ENCODE measurements at regions not wholly inside any gene's neighbourhood (a gene's known extent, or its start where the extent isn't known, plus 50 kb on each side); places are given as distances from the start of the nearest gene placed in this dataset.
"Not testable (repeated sequence)": the region's sequence is repeated elsewhere in the genome, so short reads cannot be mapped to it uniquely, and the experiment has no call there.

DNA sequence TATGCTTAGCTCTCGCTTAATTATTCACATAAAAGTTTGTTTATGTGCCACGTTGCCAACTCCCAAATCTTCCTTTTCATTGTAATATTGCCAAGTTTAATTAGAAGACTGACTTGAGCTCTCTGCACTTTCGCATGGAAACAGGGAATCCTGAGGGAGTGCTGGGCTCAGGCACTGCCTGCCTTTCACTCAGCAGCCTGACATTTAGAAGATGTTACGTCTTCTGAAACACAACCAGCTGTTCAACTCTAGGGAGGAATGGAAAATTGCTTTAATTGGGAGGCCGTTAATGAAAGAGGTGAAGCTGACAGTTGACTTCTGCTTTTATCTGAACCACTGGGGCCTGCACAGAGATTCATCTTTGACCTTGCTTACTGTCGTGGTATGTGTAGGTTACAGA is 77.4 kb upstream of the MTHFD1L start:
- Histone ChIP-seq H3K27me3 (ENCODE audit: control insufficient read depth, insufficient read depth, low read length, poor library complexity, severe bottlenecking) (no peaks in the 10 kb centered on the region), H3K27ac (ENCODE audit: insufficient read depth, low read depth, low read length, poor library complexity, severe bottlenecking) (no peak overlapping the region), H3K4me1 (ENCODE audit: control insufficient read depth, insufficient read depth, low read length) (no peaks in the 10 kb centered on the region), H3K4me3 (ENCODE audit: insufficient read depth, low read depth, low read length) (no peak overlapping the region), H3K9me3 (ENCODE audit: control insufficient read depth, low read length) (no peaks in the 10 kb centered on the region), H3K36me3 (ENCODE audit: control insufficient read depth, insufficient read depth, low read length) (no peaks in the 10 kb centered on the region)
- 89 to 93% methylated on average over 6 of the region's 6 CpGs for WGBS, 2 experiments

DNA sequence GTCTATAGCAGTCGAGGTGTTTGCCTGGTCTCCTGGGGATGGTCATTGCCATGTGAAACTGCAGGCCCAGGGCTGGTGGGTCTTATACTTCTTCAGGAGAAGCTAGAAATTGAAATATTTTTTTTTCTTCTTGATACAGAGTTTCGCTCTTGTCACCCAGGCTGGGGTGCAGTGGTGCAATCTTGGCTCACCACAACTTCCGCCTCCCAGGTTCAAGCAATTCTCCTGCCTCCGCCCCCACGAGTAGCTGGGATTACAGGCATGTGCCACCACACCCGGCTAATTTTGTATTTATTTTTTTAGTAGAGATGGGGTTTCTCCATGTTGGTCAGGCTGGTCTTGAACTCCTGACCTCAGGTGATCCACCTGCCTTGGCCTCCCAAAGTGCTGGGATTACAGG is 75.6 kb upstream of the MTHFD1L start:
- 88 to 92% methylated on average over 6 of the region's 6 CpGs for WGBS, 2 experiments
- not testable (repeated sequence) for H3K4me3 ChIP-seq (ENCODE audit: insufficient read depth, low read depth, low read length); H3K9me3 ChIP-seq (ENCODE audit: control insufficient read depth, low read length); H3K36me3 ChIP-seq (ENCODE audit: control insufficient read depth, insufficient read depth, low read length); H3K27ac ChIP-seq (ENCODE audit: insufficient read depth, low read depth, low read length, poor library complexity, severe bottlenecking); H3K27me3 ChIP-seq (ENCODE audit: control insufficient read depth, insufficient read depth, low read length, poor library complexity, severe bottlenecking); H3K4me1 ChIP-seq (ENCODE audit: control insufficient read depth, insufficient read depth, low read length)

DNA sequence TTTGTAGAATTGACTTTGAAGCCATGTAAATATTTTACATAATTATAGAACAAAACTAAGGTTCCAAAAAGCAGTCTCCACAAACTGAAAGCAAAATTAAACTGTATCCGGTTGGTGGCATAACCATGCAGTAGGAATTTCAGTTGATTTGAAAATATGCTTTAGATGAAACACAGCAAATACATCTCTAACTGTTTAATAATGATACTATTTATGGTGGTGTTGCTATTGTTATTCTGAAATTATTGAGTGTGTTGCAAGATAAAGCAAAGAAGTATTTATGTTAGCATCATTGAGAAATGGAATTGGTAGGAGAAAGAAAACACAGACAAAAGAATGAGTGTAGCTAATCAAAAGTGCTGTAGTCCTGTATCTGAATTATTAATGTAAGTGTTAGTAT is 73.8 kb upstream of the MTHFD1L start:
- Histone ChIP-seq H3K4me1 (ENCODE audit: control insufficient read depth, insufficient read depth, low read length) (no peaks in the 10 kb centered on the region), H3K4me3 (ENCODE audit: insufficient read depth, low read depth, low read length) (no peak overlapping the region), H3K36me3 (ENCODE audit: control insufficient read depth, insufficient read depth, low read length) (no peaks in the 10 kb centered on the region), H3K27me3 (ENCODE audit: control insufficient read depth, insufficient read depth, low read length, poor library complexity, severe bottlenecking) (no peaks in the 10 kb centered on the region), H3K27ac (ENCODE audit: insufficient read depth, low read depth, low read length, poor library complexity, severe bottlenecking) (no peak overlapping the region), H3K9me3 (ENCODE audit: control insufficient read depth, low read length) (no peaks in the 10 kb centered on the region)
- WGBS, 2 experiments = no CpG with 5 or more reads among the region's 1 CpG

GRCh38 chr6:150797949-150798348 is 67.6 kb upstream of the MTHFD1L start:
- no peaks in the 10 kb centered on the region for H3K36me3 ChIP-seq (ENCODE audit: control insufficient read depth, insufficient read depth, low read length)
- H3K27me3 ChIP-seq (ENCODE audit: control insufficient read depth, insufficient read depth, low read length, poor library complexity, severe bottlenecking) = no peaks in the 10 kb centered on the region
- no peaks in the 10 kb centered on the region for H3K9me3 ChIP-seq (ENCODE audit: control insufficient read depth, low read length)
- no peak overlapping the region for H3K27ac ChIP-seq (ENCODE audit: insufficient read depth, low read depth, low read length, poor library complexity, severe bottlenecking)
- no peak overlapping the region for H3K4me3 ChIP-seq (ENCODE audit: insufficient read depth, low read depth, low read length)
- H3K4me1 ChIP-seq (ENCODE audit: control insufficient read depth, insufficient read depth, low read length) = peaks cover 5% of the 10 kb centered on the region
- WGBS, 2 experiments = 76 to 97% methylated on average over 1 of the region's 1 CpG

- Histone ChIP-seq H3K4me3 (ENCODE audit: insufficient read depth, low read depth, low read length) (no peak overlapping the region), H3K9me3 (ENCODE audit: control insufficient read depth, low read length) (no peaks in the 10 kb centered on the region), H3K4me1 (ENCODE audit: control insufficient read depth, insufficient read depth, low read length) (peaks cover 5% of the 10 kb centered on the region), H3K36me3 (ENCODE audit: control insufficient read depth, insufficient read depth, low read length) (no peaks in the 10 kb centered on the region), H3K27ac (ENCODE audit: insufficient read depth, low read depth, low read length, poor library complexity, severe bottlenecking) (no peak overlapping the region), H3K27me3 (ENCODE audit: control insufficient read depth, insufficient read depth, low read length, poor library complexity, severe bottlenecking) (no peaks in the 10 kb centered on the region)
- 91% methylated on average over 4 of the region's 4 CpGs for WGBS, 2 experiments
Observed at GRCh38 chr6:150799276-150799805, 66.2 kb upstream of the MTHFD1L start.

GRCh38 chr6:150800674-150801314 is 64.7 kb upstream of the MTHFD1L start:
- peaks cover 5% of the 10 kb centered on the region for H3K4me1 ChIP-seq (ENCODE audit: control insufficient read depth, insufficient read depth, low read length)
- no peak overlapping the region for H3K27ac ChIP-seq (ENCODE audit: insufficient read depth, low read depth, low read length, poor library complexity, severe bottlenecking)
- H3K9me3 ChIP-seq (ENCODE audit: control insufficient read depth, low read length) = no peaks in the 10 kb centered on the region
- 93 to 94% methylated on average over 8 of the region's 8 CpGs for WGBS, 2 experiments
- no peaks in the 10 kb centered on the region for H3K36me3 ChIP-seq (ENCODE audit: control insufficient read depth, insufficient read depth, low read length)
- H3K4me3 ChIP-seq (ENCODE audit: insufficient read depth, low read depth, low read length) = no peak overlapping the region
- no peaks in the 10 kb centered on the region for H3K27me3 ChIP-seq (ENCODE audit: control insufficient read depth, insufficient read depth, low read length, poor library complexity, severe bottlenecking)

GRCh38 chr6:150806790-150807189 is 58.7 kb upstream of the MTHFD1L start:
- Histone ChIP-seq H3K27me3 (ENCODE audit: control insufficient read depth, insufficient read depth, low read length, poor library complexity, severe bottlenecking) (no peaks in the 10 kb centered on the region), H3K4me1 (ENCODE audit: control insufficient read depth, insufficient read depth, low read length) (no peaks in the 10 kb centered on the region), H3K4me3 (ENCODE audit: insufficient read depth, low read depth, low read length) (no peak overlapping the region), H3K27ac (ENCODE audit: insufficient read depth, low read depth, low read length, poor library complexity, severe bottlenecking) (no peak overlapping the region), H3K9me3 (ENCODE audit: control insufficient read depth, low read length) (no peaks in the 10 kb centered on the region), H3K36me3 (ENCODE audit: control insufficient read depth, insufficient read depth, low read length) (no peaks in the 10 kb centered on the region)
- 90 to 94% methylated on average over 2 of the region's 2 CpGs for WGBS, 2 experiments

GRCh38 chr6:150813319-150813992 is 52.0 kb upstream of the MTHFD1L start:
- Histone ChIP-seq H3K4me3 (ENCODE audit: insufficient read depth, low read depth, low read length) (no peak overlapping the region), H3K9me3 (ENCODE audit: control insufficient read depth, low read length) (no peaks in the 10 kb centered on the region), H3K27ac (ENCODE audit: insufficient read depth, low read depth, low read length, poor library complexity, severe bottlenecking) (no peak overlapping the region), H3K27me3 (ENCODE audit: control insufficient read depth, insufficient read depth, low read length, poor library complexity, severe bottlenecking) (no peaks in the 10 kb centered on the region), H3K36me3 (ENCODE audit: control insufficient read depth, insufficient read depth, low read length) (no peaks in the 10 kb centered on the region), H3K4me1 (ENCODE audit: control insufficient read depth, insufficient read depth, low read length) (no peaks in the 10 kb centered on the region)
- 82 to 85% methylated on average over 9 of the region's 9 CpGs for WGBS, 2 experiments

GRCh38 chr6:150813993-150814359 is 51.5 kb upstream of the MTHFD1L start:
- no peaks in the 10 kb centered on the region for H3K27me3 ChIP-seq (ENCODE audit: control insufficient read depth, insufficient read depth, low read length, poor library complexity, severe bottlenecking)
- no peaks in the 10 kb centered on the region for H3K9me3 ChIP-seq (ENCODE audit: control insufficient read depth, low read length)
- no peaks in the 10 kb centered on the region for H3K36me3 ChIP-seq (ENCODE audit: control insufficient read depth, insufficient read depth, low read length)
- H3K27ac ChIP-seq (ENCODE audit: insufficient read depth, low read depth, low read length, poor library complexity, severe bottlenecking) = no peak overlapping the region
- no peaks in the 10 kb centered on the region for H3K4me1 ChIP-seq (ENCODE audit: control insufficient read depth, insufficient read depth, low read length)
- 84 to 88% methylated on average over 3 of the region's 3 CpGs for WGBS, 2 experiments
- H3K4me3 ChIP-seq (ENCODE audit: insufficient read depth, low read depth, low read length) = no peak overlapping the region
